ENCODE measurements at regions not wholly inside any gene's neighbourhood (a gene's known extent, or its start where the extent isn't known, plus 50 kb on each side); places are given as distances from the start of the nearest gene placed in this dataset.
"Not testable (repeated sequence)": the region's sequence is repeated elsewhere in the genome, so short reads cannot be mapped to it uniquely, and the experiment has no call there.

- no peaks in the 10 kb centered on the region for H3K27me3 Mint-ChIP-seq
- no peak overlapping the region for H3K4me3 Mint-ChIP-seq
- H3K27ac Mint-ChIP-seq: no peak overlapping the region
- H3K36me3 Mint-ChIP-seq: no peaks in the 10 kb centered on the region
- no peaks in the 10 kb centered on the region for H3K9me3 Mint-ChIP-seq
- H3K4me1 Mint-ChIP-seq: peaks cover 0 to 1% (median 0%) of the 10 kb centered on the region in 3 donors
These were observed 159.0 kb upstream of the SNX2 start for GRCh38 chr5:122615832-122616231.

- H3K4me3 Mint-ChIP-seq: not testable (repeated sequence)
These were observed 156.8 kb upstream of the SNX2 start for GRCh38 chr5:122618046-122618445.

GRCh38 chr5:122620768-122621167 lies 154.1 kb upstream of the SNX2 start:
- not testable (repeated sequence) for H3K4me3 Mint-ChIP-seq, H3K27ac Mint-ChIP-seq, H3K4me1 Mint-ChIP-seq, H3K9me3 Mint-ChIP-seq, H3K36me3 Mint-ChIP-seq, H3K27me3 Mint-ChIP-seq

More at GRCh38 chr5:122618046-122618445, 156.8 kb upstream of the SNX2 start:
- H3K27ac Mint-ChIP-seq, H3K27me3 Mint-ChIP-seq, H3K9me3 Mint-ChIP-seq, H3K4me1 Mint-ChIP-seq, H3K36me3 Mint-ChIP-seq: not testable (repeated sequence)

- H3K4me1 Mint-ChIP-seq, H3K27me3 Mint-ChIP-seq, H3K36me3 Mint-ChIP-seq, H3K27ac Mint-ChIP-seq, H3K9me3 Mint-ChIP-seq, H3K4me3 Mint-ChIP-seq: not testable (repeated sequence)
These were observed 146.2 kb upstream of the SNX2 start for GRCh38 chr5:122628714-122629113.

- peaks cover 5% of the 10 kb centered on the region for H3K36me3 Mint-ChIP-seq
- no peak overlapping the region for H3K4me3 Mint-ChIP-seq
- H3K4me1 Mint-ChIP-seq: peaks cover 0 to 4% (median 2%) of the 10 kb centered on the region in 3 donors
- H3K27ac Mint-ChIP-seq: no peak overlapping the region
- H3K9me3 Mint-ChIP-seq: peaks cover 0 to 3% (median 0%) of the 10 kb centered on the region in 3 donors
- H3K27me3 Mint-ChIP-seq: no peaks in the 10 kb centered on the region
These were observed 145.7 kb upstream of the SNX2 start for GRCh38 chr5:122629121-122629677.

GRCh38 chr5:122638581-122638980 lies 136.3 kb upstream of the SNX2 start:
- H3K27me3 Mint-ChIP-seq: no peaks in the 10 kb centered on the region
- H3K36me3 Mint-ChIP-seq: no peaks in the 10 kb centered on the region
- H3K4me1 Mint-ChIP-seq: peaks cover 0 to 3% (median 0%) of the 10 kb centered on the region in 3 donors
- H3K9me3 Mint-ChIP-seq: peaks cover 0 to 2% (median 0%) of the 10 kb centered on the region in 3 donors
- H3K4me3 Mint-ChIP-seq: no peak overlapping the region
- no peak overlapping the region for H3K27ac Mint-ChIP-seq

- H3K36me3 Mint-ChIP-seq: no peaks in the 10 kb centered on the region
- H3K4me3 Mint-ChIP-seq: no peak overlapping the region
- H3K4me1 Mint-ChIP-seq: peaks cover 0 to 3% (median 0%) of the 10 kb centered on the region in 3 donors
- peaks cover 0 to 2% (median 2%) of the 10 kb centered on the region in 3 donors for H3K9me3 Mint-ChIP-seq
- no peaks in the 10 kb centered on the region for H3K27me3 Mint-ChIP-seq
- H3K27ac Mint-ChIP-seq: no peak overlapping the region
These were observed 135.8 kb upstream of the SNX2 start for GRCh38 chr5:122639033-122639432.

GRCh38 chr5:122639864-122640263 lies 135.0 kb upstream of the SNX2 start:
- no peak overlapping the region for H3K27ac Mint-ChIP-seq
- H3K4me1 Mint-ChIP-seq: peaks cover 0 to 3% (median 0%) of the 10 kb centered on the region in 3 donors
- peaks cover 0 to 4% (median 2%) of the 10 kb centered on the region in 3 donors for H3K9me3 Mint-ChIP-seq
- H3K27me3 Mint-ChIP-seq: no peaks in the 10 kb centered on the region
- H3K36me3 Mint-ChIP-seq: no peaks in the 10 kb centered on the region
- H3K4me3 Mint-ChIP-seq: no peak overlapping the region

- H3K27ac Mint-ChIP-seq: no peak overlapping the region
- H3K27me3 Mint-ChIP-seq: no peaks in the 10 kb centered on the region
- H3K4me3 Mint-ChIP-seq: no peak overlapping the region
- H3K9me3 Mint-ChIP-seq: peaks cover 0 to 3% (median 0%) of the 10 kb centered on the region in 3 donors
- H3K36me3 Mint-ChIP-seq: no peaks in the 10 kb centered on the region
- H3K4me1 Mint-ChIP-seq: peaks cover 5 to 11% (median 8%) of the 10 kb centered on the region in 3 donors
These were observed 125.8 kb upstream of the SNX2 start for GRCh38 chr5:122649080-122649479.

- H3K36me3 Mint-ChIP-seq: no peaks in the 10 kb centered on the region
- no peak overlapping the region for H3K4me3 Mint-ChIP-seq
- H3K4me1 Mint-ChIP-seq: peaks cover 8 to 22% (median 17%) of the 10 kb centered on the region in 3 donors
- H3K9me3 Mint-ChIP-seq: no peaks in the 10 kb centered on the region
- no peaks in the 10 kb centered on the region for H3K27me3 Mint-ChIP-seq
- no peak overlapping the region for H3K27ac Mint-ChIP-seq
These were observed 121.5 kb upstream of the SNX2 start for GRCh38 chr5:122653087-122654017.

GRCh38 chr5:122656160-122656559 lies 118.7 kb upstream of the SNX2 start:
- Mint-ChIP-seq H3K4me3 (peak overlapping the region in 1 of 4 donors; percentile 43), H3K27me3 (no peaks in the 10 kb centered on the region), H3K27ac (no peak overlapping the region), H3K9me3 (no peaks in the 10 kb centered on the region), H3K4me1 (peaks cover 6 to 17% (median 12%) of the 10 kb centered on the region in 3 donors), H3K36me3 (no peaks in the 10 kb centered on the region)

- Mint-ChIP-seq H3K36me3 (no peaks in the 10 kb centered on the region), H3K27ac (no peak overlapping the region), H3K4me1 (peaks cover 6 to 17% (median 13%) of the 10 kb centered on the region in 3 donors), H3K9me3 (peaks cover 0 to 2% (median 1%) of the 10 kb centered on the region in 3 donors), H3K4me3 (no peak overlapping the region), H3K27me3 (no peaks in the 10 kb centered on the region)
These were observed 118.3 kb upstream of the SNX2 start for GRCh38 chr5:122656577-122656976.

GRCh38 chr5:122661496-122662180 lies 113.2 kb upstream of the SNX2 start:
- Mint-ChIP-seq H3K27ac (no peak overlapping the region), H3K36me3 (no peaks in the 10 kb centered on the region), H3K4me1 (peaks cover under 1 to 6% (median 2%) of the 10 kb centered on the region in 3 donors), H3K27me3 (no peaks in the 10 kb centered on the region), H3K4me3 (no peak overlapping the region), H3K9me3 (peaks cover 4 to 11% (median 4%) of the 10 kb centered on the region in 3 donors)

- Mint-ChIP-seq H3K27me3 (no peaks in the 10 kb centered on the region), H3K4me3 (no peak overlapping the region), H3K9me3 (peaks cover 7 to 11% (median 9%) of the 10 kb centered on the region in 3 donors), H3K4me1 (peaks cover 3 to 8% (median 5%) of the 10 kb centered on the region in 3 donors), H3K27ac (no peak overlapping the region), H3K36me3 (no peaks in the 10 kb centered on the region)
These were observed 109.8 kb upstream of the SNX2 start for GRCh38 chr5:122665051-122665450.

GRCh38 chr5:122668552-122668951 lies 106.3 kb upstream of the SNX2 start:
- Mint-ChIP-seq H3K27ac (no peak overlapping the region), H3K4me3 (no peak overlapping the region), H3K27me3 (no peaks in the 10 kb centered on the region), H3K9me3 (peaks cover 2 to 10% (median 4%) of the 10 kb centered on the region in 3 donors), H3K36me3 (no peaks in the 10 kb centered on the region), H3K4me1 (peaks cover 7 to 19% (median 12%) of the 10 kb centered on the region in 3 donors)

All from IgD-negative memory B cell (primary cell).